Esophagus muscularis mucosa (tissue), 3 donors: ENCODE measurements at regions not wholly inside any gene's neighbourhood (a gene's known extent, or its start where the extent isn't known, plus 50 kb on each side); places are given as distances from the start of the nearest gene placed in this dataset.

Experiments
- POLR2AphosphoS5 ChIP-seq, 2 donors: sonication (generic); formaldehyde crosslinking; IDR thresholded peaks; one replicate each; pipeline ENCODE4 v1.6.1; 2017; ENCODE audit warnings: antibody characterized with exemption in 2 of 2
- TF ChIP-seq, protein P1 (sequence below), 3 experiments: fragments of 200-600 bp in 2 of 3; fragments of 450-650 bp in 1 of 3; sonication (generic) in 2 of 3; IDR thresholded peaks; one replicate each; pipeline ENCODE4 v1.5.1; 2017 to 2019; ENCODE audit warnings: antibody characterized with exemption in 3 of 3, mild to moderate bottlenecking in 2 of 3, moderate library complexity in 1 of 3

DNA sequence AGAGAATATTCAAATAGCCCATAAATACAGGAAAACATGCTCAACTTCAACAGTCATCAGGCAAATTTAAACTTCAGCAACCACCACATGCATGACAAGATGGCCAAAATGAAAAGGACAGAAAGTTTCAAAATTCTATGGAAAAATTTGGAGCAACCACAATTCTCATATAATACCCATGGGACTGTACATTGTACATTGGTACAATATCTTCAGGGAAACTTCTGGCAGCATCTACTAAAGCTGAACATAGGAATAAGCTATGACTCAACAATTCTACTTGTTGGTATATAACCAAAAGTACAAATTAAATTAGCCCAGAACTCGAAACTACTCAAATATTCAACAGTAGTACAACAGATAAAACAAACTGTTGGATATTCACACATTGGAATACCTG lies 847.6 kb downstream of the TBL1XR1 start:
- TF ChIP-seq, protein P1, sequence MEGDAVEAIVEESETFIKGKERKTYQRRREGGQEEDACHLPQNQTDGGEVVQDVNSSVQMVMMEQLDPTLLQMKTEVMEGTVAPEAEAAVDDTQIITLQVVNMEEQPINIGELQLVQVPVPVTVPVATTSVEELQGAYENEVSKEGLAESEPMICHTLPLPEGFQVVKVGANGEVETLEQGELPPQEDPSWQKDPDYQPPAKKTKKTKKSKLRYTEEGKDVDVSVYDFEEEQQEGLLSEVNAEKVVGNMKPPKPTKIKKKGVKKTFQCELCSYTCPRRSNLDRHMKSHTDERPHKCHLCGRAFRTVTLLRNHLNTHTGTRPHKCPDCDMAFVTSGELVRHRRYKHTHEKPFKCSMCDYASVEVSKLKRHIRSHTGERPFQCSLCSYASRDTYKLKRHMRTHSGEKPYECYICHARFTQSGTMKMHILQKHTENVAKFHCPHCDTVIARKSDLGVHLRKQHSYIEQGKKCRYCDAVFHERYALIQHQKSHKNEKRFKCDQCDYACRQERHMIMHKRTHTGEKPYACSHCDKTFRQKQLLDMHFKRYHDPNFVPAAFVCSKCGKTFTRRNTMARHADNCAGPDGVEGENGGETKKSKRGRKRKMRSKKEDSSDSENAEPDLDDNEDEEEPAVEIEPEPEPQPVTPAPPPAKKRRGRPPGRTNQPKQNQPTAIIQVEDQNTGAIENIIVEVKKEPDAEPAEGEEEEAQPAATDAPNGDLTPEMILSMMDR (IDR thresholded peaks at IDR 0.05), result no peak
- no peak for TF ChIP-seq POLR2AphosphoS5 (IDR thresholded peaks at IDR 0.05)
